Germinal center (tissue), 1 donor: ENCODE measurements at regions not wholly inside any gene's neighbourhood (a gene's known extent, or its start where the extent isn't known, plus 50 kb on each side); places are given as distances from the start of the nearest gene placed in this dataset.

Experiments
- DNase-seq: peaks from one replicate; pipeline ENCODE4 v3.0.0; 2012; ENCODE audit warnings: mixed read lengths, low spot score

DNA sequence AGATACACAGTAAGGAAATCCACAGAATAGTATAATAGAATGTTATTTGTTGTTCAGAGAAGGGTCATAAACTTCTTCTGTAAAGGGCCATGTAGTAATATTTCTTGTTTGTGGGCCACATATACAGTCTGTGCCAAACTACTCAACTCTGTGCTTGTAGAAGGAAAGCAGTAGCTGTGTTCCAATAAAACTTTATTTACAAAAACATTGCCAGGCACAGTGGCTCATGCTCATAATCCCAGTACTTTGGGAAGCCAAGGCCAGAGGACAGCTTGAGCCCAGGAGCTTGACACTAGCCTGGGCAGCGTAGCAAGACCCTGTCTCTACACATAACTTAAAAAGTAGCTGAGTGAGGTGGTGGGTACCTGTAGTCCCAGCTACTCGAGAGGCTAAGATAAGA lies 612.8 kb upstream of the PSMD7 start:
- DNase-seq = no peak

DNA sequence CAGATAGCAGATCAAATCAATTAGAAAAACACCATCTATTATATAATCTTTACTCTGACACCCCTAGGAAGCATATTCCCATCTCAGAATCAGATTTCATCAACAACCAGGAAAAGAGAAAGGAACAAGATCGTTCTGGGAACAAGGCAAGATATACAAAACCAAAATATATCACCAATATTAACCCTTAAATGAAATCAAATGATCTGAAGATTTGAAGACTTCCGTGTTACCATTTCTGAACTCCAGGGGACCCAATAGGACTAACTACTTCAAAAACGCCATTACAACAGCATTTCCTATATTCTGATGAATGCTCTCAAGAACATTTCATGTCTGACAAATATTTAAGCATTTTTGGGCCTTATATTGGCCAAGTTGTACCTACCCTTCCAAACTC lies 624.2 kb upstream of the ZFHX3 start:
- DNase-seq = no peak

DNA sequence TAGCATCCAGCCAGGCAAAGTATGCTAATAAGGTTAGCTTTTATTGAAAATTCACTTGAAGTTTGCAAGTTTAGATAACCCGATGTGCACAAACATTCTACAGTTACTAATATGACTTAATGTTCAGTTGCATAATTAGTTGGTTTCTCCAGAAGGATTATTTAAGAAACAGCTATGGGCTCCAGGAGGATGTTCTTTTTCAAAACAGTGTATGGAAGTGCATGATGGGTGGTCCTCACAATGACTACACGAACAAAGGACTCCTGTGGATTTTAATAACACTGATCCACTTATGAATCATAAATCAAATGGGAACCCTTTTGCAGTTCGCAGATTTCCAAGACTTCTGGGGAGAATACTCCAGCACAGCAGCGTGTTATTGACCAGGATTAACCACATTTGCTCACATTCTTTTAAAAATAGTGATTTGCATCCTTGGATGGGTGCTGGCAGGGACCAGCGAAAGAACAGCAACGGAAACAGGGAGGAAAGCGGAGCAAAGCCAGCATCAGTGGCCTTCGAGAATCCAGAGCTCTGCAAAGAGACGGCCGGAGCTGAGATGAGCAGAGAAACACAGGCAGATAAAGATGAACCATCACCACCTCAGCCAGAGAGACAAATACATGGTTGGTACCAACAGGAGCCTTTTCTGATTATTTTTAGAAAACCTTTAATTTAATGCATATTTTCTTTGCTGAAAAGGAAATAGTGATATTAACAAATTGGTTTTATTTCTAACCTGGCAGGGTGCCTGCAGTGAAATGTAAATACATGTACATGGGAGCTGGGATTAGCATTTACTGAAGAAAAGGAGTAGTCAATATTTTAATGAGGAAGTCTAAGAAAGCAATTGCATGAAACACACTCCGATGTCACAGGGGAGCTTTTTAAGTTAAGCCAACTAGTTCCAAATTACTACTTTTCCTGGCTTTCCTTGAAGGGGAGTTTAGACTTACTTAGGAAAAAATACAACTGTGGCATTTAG lies 623.2 kb upstream of the ZFHX3 start:
- DNase-seq = no peak

DNA sequence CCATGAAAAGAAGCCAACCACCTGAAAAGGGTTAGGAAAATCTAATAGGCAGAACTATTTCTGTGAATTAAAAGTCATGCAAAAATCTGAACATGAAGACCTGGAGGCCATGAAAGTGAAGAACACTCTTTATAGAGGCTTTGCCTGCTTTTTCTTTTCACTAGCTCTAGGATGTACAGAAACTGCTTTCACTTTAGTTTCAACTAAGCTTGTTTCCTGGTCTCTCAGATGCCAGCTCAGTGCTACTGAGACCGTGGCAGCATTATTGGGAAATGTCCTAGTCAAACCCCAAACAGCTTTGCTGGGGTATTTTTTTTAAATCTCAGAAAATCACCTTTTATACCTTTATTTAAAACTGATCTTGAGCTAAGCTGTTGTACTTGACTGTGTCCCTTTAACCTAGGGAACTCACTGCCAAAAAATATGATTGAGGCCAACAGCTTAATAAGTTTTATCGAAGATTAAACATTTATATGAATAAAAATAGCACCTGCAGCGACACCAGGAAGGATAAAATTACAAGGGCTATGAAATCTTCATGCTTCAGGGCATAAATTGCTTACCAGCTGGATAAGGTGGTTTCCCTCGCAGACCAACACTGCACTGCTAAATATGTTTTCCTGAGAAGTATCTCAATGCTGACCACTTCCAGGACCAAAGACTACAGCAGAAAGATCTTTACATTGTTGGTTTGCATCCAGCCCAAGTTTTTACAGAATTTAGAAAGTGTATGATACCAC lies 621.8 kb upstream of the ZFHX3 start:
- DNase-seq = no peak

DNA sequence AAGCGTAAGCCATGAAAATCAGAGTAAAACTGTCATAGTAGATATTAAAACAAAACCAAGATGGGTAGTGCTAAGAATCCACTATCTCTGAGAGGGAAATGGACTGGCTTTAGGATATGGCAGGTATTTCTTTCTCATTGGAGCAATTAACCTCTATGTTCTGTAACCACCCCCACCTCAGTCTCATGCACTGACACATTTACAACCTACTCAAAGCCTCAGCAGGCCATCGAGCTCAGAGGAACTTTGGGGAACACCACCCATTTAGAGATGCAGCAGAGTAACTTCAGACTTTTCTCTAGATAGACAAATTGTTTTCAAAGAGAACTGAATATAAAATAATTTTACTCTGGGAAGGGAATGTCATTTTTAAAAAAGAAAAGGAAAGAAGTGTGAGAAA lies 615.8 kb upstream of the ZFHX3 start:
- DNase-seq = no peak

DNA sequence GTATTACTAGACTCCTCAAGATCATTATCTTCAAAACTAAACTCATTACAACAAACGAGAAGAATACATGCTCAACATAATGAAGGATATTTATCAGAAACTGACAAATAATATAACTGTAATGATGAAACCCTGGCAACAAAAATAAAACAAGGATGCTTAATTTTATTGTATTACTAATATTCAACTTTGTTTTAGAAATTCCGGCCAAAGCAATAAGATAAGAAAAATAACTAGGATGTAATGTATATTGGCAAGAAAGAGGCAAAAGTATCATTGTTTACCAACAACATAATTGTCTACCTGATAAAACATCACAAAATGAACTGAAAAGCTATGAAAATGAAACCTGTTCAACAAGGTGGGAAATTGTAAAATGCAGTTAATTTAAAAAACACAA lies 588.3 kb upstream of the ZFHX3 start:
- no peak for DNase-seq

DNA sequence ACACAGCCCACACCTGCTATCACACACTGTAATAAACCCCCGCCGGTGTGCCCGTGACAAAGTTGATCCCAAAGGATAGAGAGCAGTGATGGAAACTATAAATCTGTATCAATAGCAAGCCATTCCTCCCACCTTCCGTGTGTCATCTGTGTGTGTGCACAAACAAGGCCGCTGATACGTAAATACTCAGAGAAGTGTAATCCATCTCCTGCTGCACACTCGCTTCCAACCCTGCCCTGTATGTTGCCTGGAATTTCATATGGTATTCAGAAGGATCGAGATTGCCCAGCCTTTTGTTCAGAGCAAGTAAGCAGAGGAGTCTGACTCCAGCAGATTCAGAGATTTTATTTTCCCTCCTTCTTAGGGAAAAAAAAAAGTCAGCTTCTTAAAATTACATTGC lies 581.1 kb upstream of the ZFHX3 start:
- DNase-seq = no peak

DNA sequence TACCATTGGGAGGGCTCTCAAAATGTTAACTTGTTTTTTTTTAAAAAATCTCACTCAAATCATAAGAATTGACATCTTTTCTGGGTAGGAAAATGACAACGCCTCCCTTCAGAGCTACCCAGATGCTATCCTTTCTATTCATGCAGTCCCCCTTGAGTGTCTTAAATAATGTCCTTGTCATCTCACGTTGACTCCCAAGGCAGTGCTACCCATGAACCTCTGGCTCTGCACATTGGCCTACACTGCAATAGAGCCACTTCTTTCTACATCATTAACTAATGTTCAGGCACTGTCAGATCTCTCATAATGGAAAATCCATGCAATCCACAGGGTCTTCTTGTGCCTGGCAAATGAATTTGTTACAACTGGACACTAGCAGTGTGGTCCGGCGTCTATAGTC lies 569.8 kb upstream of the ZFHX3 start:
- DNase-seq = no peak

DNA sequence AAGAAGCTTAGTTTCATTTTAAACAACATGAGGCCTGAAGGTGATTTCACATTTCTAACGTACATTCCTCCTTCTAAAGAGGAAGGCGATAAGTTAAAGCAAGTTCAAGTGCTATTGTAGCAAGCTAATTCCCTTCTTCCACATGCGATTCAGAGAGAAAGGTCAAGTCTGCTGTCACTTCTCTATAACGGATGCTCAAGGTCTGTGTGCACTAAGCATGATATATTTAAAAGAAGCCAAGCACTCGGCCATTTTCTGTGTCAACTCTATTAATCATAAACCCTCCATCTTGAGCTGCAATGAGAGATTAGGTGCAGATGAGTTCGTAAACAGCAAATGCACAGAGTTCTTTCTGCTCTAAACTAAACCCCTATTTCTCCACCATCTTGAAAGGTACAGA lies 568.8 kb upstream of the ZFHX3 start:
- no peak for DNase-seq

DNA sequence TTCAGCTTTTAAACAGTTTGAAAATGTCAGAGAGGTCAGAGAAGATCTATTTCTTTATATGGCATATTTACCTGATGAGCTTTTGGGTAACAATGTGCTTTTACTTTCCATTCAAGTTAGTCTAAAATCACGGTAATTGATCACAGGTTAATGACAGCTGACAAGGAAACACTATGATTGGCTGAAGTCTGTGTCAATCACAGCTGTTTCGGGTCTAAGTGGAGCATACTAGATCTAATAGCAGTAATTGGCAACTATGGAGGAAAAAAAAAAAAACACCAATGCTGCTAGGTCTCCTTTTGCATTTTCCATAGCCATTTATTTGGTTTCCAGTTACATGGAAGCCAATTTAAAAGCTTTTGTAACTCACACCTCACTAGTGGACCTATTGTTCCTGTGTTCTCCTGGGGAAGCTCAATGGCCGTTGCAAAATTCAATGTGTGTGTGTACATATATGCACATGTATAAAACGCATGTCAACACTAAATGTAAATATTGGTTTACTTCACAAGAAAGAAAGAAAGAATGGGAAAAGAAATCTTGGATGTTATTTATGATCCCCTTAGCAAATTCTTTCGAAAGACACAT lies 568.3 kb upstream of the ZFHX3 start:
- DNase-seq = no peak

DNA sequence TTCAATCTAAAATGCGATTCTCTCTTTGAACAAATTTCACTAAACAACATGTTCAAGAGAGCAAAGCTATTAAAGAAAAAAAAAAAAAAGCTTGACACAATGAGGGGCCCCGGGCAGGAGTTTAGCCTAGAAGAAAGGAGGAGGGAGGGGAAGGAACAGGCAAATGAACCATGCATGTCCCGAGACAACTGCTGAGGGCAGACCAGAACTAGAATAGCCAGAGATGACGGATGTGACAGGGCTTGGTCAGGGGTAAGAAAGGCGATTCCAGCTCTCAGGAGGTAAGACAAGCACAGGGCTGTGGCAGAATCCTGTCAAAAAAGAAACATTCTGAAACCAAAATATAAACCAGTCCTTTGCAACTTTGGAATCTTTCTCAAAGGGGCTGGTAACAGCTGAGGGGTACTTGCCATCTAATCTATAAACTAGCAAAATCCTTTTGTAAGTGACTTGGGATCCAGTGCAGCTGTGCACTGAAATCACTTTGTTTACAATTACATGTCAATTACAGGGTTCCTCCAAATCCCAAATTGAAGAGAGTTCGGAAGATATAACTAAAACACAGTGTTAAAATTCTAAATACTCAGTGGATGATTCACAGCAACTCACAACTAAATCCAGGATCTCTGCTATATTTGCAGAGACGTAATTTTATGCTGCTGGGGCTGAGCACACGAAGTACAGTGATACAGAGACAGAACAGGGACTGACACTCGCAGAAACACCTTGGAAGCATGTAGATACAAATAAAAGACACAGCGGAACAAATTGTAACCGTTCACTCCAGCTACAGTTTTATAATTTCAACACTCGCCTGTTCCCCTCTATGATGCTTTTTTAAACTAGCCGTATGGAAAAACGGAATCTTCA lies 567.4 kb upstream of the ZFHX3 start:
- DNase-seq = no peak

DNA sequence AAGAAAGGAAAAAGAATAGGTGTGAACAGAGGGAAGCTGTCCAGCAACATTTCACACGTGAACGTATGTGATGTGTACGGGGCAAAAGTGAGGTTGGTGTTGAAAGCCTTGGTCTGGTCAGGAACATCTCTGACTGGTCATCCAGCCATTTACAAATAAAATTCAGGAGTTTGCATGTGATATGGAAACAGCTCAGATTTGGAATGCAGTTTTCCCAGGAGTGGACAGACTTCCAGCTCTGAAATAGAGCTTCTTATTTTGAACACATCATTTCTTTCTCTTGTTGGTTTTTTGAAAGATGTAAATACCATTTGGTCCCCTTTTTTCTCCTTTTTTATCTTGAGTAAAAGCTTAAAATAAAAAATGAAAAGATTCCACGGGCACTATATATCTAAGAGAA lies 566.2 kb upstream of the ZFHX3 start:
- no peak for DNase-seq

DNA sequence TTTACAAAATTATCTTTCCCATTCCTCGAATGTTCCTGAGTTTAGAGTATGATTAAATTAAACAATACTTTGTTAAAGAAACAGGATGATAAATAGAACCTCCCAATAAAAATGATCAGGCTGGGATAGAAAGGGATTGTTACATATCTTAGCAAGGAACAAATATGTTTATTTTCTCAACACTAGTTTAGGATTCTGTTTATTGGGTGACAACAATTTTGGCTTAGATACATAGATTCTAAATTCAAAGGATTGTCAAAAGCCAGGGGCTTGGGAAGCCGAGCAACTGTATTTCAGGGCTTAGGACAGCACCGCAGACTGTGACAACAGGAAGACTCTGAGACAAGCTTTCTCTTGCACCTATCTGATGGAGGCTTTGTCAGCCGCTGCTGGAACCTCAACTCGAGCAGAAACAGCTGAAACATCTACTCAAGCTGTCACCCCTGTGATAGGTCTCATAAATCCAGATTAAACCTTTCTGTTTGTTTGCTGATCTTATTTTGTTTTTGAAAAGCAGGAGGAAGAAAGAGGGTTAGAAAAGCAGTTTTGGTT lies 562.8 kb upstream of the ZFHX3 start:
- no peak for DNase-seq

DNA sequence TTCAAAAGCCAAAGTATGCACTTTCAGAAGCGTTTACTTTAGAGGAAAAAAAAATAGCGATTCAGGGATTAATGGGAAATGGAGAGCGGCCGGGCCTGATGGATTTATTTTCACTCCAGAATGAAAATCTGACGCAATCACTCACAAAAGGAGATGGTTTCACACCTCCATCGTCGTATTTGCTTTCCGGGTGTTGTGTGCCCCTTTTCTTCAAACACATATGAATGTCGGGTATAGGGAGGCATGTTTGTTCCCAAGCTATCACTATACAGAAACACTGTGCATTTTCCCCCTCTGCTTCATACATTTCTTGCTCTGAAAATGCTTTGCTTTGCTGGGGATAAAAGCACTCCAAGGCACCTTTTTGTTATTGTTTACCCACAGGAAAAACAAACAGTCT lies 562.2 kb upstream of the ZFHX3 start:
- no peak for DNase-seq

DNA sequence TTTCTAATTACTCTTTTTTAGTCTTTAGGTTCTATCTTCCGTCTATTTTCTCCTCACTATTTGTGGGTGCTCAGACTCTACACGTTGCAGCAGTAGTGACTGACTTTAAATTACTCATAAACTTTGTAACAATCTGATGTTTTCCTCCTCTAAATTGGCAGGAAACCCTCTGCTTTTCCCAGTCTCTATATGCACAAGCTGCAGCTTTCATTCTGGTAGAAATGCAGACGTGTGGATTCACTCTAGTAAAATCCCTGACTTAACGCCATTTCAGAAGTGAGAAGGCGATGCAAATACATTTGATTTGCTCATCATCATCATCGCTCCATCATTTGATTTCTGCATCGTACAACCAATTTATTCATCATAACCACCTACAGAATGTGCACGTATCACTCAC lies 561.0 kb upstream of the ZFHX3 start:
- DNase-seq = no peak

DNA sequence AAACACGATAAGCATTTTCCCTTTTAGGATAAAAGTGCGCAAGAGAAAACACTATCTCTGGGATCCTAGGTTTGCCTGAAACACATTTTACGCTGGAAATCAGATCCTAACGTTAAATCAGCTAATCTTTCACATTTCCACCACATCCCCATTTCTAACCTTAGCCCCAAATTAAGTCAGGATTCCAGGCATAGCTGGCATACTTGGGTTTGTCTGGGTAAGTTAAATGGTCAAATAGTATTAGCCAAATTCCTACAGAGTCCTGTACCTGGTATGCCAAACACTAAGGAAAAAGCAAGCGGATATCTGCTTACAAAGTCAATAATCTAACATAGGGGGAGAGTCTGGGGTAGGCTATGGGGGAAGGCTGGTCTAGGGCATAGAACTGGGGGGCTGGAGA lies 557.4 kb upstream of the ZFHX3 start:
- DNase-seq = no peak

DNA sequence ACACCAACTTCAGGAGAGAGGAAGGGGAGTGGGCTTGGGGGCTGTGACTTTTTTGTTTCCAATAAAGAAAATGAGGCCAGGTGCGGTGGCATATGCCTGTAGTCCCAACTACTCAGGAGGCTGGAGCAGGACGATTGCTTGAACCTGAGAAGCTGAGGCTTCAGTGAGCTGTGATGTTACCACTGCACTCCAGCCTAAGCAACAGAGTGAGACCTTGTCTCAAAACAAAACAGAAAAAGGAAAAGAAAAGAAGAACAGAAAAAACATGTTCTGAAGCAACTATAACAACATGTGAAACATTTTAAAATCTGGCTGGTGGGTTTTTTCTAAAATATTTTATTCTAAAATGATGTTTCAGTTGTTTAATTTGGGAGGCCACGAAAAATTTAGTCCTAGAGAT lies 554.0 kb upstream of the ZFHX3 start:
- no peak for DNase-seq

DNA sequence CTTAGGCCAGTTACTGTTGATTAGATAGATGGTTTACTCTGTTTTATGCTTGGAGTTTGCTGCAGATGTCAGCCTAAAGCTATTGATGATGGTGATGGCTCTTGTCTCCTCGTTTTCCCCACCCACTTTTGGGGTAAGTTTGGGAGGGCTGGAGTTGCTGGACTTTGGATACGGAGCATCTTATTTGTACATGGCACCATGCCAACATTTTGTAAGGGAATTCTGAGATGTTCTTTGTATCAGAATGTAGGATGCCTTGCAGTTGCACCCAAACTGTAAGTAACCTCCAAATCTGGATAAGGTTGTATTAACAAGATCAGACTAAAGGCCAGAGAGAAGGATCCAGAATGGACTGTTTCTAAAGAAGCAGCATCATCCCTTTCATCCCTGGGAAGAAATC lies 551.9 kb upstream of the ZFHX3 start:
- DNase-seq = no peak

DNA sequence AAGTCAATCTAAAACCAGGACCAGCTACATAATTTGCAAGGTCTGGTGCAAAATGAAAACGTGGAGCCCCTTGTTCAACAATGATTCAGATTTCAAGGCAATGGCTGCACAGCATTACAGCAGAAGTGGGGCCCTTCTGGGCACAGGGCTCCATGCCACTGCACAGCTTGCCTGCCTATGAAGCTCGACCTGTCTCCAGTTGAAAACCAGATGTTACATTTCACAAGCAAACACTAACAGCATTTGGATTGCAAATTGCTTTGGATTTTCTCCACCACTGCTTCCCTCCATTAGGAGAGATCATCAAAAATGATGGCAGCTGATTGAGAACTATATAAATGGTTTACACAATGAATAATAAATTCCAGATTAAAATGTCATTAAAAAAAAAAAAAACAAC lies 551.4 kb upstream of the ZFHX3 start:
- DNase-seq = no peak

DNA sequence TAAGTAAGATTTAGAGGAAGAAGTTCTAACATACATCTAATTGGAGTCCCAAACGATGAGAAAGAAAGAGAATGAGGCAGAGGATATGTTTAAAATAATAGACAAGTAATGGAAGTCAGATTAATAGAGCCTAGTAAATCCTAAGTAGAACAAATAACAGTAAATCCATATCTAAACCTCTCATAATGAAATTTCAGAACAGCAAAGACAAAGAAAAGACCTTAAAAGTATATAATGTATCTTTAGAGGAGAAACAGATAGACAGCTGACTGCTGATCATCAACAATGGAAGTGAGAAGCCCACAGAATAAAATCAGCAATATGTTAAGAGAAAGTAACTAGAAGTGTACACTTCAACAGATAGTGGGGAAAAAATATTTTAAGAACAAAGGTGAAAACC lies 536.2 kb upstream of the ZFHX3 start:
- DNase-seq = no peak

DNA sequence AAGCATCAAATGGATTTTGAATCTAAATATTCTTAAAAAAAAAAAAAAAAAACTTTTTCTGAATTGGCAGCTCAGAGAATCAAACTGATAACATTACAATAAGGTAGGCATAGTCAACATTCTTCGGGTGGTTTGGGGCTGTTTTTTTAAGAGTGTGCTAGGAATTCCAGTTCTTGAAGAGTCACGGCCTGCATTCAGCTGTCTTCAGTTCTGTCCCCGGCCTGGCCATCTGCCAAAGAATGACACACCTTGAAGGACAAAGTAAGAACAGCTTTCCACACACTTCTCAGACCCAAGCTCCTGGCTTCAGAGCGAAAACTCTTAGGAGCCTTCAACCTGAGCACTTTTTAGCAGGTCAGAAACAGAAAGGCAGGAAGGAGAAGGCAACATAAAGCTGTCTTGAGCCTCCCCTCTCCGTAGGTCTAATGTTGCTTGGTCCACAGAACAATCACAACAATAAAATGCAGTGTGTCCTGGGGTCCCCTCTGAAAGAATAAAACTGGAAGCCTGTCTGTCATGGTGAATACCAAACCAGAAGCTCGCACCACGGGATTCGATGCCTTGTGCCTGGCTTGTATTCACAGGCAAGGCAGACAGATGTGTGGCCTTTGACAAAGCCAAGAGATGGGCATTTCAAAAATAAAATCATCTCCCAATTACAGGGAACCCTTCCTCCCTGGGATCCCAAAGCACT lies 524.4 kb upstream of the ZFHX3 start:
- DNase-seq = no peak
